GM23248 (cell line): ENCODE measurements at regions not wholly inside any gene's neighbourhood (a gene's known extent, or its start where the extent isn't known, plus 50 kb on each side); places are given as distances from the start of the nearest gene placed in this dataset.

ENCODE experiments used
- EZH2 ChIP-seq: fragments of 200-600 bp; sonication (generic); IDR thresholded peaks from 2 replicates; pipeline ENCODE4 v1.6.1; 2018; ENCODE audit warnings: antibody characterized with exemption, mild to moderate bottlenecking; ENCODE audit not compliant: insufficient read depth, poor library complexity, severe bottlenecking
- EZH2phosphoT487 ChIP-seq: fragments of 200-600 bp; sonication (generic); IDR thresholded peaks from 2 replicates; pipeline ENCODE4 v1.6.1; 2018; ENCODE audit warnings: antibody characterized with exemption, moderate library complexity, mild to moderate bottlenecking, low read depth; ENCODE audit not compliant: insufficient read depth

DNA sequence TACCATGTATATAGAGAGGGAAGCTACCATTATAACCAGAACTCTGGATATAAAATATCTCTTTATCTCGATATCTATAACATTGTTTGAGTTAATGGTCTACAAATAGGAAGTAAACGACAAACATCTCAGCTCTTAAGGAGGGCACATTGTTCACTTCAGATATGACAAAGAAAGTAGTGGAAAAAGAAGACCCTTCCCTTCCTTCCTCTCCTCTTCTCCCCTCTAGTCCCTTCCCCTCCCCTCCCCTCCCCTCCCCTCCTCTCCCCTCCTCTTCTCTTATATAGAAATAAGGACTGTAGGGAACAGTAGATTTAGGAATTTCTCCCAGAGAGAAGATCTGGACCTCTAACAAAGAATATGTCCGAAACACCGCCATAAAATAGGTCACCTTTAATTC lies 1731.9 kb upstream of the CDH9 start:
- TF ChIP-seq EZH2phosphoT487, result no peak
- TF ChIP-seq EZH2, result no peak
